ENCODE measurements at regions not wholly inside any gene's neighbourhood (a gene's known extent, or its start where the extent isn't known, plus 50 kb on each side); places are given as distances from the start of the nearest gene placed in this dataset.

DNA sequence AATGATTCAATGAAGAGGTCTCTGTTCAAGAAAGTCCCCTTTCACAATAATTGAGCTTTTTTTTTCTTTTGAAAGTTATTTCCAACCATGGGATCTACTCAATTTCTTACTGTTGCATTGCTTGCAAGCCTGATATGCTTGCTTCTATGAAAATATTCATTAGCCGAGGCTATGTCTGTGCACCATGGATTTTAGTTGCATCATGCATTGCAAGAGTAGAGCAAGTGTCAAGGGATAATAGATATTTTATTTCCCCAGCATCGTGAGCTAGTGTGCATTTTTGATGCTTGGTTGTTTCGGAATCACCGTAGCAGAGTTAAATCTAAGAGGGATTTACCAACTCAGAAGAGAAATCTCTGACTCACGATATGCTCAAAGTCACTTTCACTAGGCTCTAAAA, 222.0 kb downstream of the SH2D4B start:
- H3K27ac ChIP-seq (replicated peaks in 1 of 4): no peak overlapping the region
- no peaks in the 10 kb centered on the region for H3K27me3 ChIP-seq
- TF ChIP-seq CTCF (IDR thresholded peaks at IDR 0.05) (no peak), POLR2AphosphoS5 (IDR thresholded peaks at IDR 0.05) (no peak), EP300 (IDR thresholded peaks at IDR 0.05) (no peak), POLR2A (IDR thresholded peaks at IDR 0.05; ENCODE audit: low read depth) (no peak)
- H3K9me3 ChIP-seq: no peaks in the 10 kb centered on the region
- no peaks in the 10 kb centered on the region for H3K4me1 ChIP-seq
- no peak overlapping the region for H3K4me3 ChIP-seq
- intact Hi-C loops (cut with DNase I): no loop called here
- 79% methylated on average over 5 of the region's 5 CpGs for WGBS
- no peak for DNase-seq (ENCODE audit: extremely low spot score)
- no peaks in the 10 kb centered on the region for H3K36me3 ChIP-seq

DNA sequence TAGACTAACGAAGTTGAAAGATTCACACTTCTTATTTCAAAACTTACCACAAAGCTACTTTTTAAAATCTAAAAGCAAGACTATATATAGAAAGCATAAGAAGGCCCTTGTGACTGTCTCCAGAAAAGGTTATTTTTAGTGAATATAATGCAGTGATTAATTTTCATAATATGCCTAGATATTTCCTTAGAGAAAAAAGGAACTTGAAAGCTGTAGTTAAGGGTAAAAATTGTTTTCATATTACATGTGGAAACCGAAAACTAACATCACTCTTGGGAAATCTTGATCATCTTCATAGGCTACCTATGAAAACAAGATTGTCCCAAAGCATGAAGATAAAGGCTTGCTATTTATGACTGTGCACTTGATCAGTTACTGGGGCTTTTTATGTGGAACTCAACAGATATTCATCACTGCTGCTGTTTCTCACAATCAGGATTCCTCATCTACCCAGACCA, 223.2 kb downstream of the SH2D4B start:
- TF ChIP-seq EP300 (IDR thresholded peaks at IDR 0.05) (no peak), CTCF (IDR thresholded peaks at IDR 0.05) (no peak), POLR2AphosphoS5 (IDR thresholded peaks at IDR 0.05) (no peak), POLR2A (IDR thresholded peaks at IDR 0.05; ENCODE audit: low read depth) (no peak)
- H3K4me3 ChIP-seq: no peak overlapping the region

GRCh38 chr10:80767963-80768362, 230.3 kb downstream of the SH2D4B start:
- no peak overlapping the region for H3K27ac ChIP-seq (replicated peaks in 1 of 4)
- H3K4me1 ChIP-seq: no peaks in the 10 kb centered on the region
- intact Hi-C loops (cut with DNase I): no loop called here
- H3K9me3 ChIP-seq: no peaks in the 10 kb centered on the region
- no peaks in the 10 kb centered on the region for H3K36me3 ChIP-seq
- TF ChIP-seq EP300 (IDR thresholded peaks at IDR 0.05) (no peak), POLR2AphosphoS5 (IDR thresholded peaks at IDR 0.05) (no peak), POLR2A (IDR thresholded peaks at IDR 0.05; ENCODE audit: low read depth) (no peak), CTCF (IDR thresholded peaks at IDR 0.05) (no peak)
- no peaks in the 10 kb centered on the region for H3K27me3 ChIP-seq
- 29% methylated on average over 1 of the region's 1 CpG for WGBS
- no peak overlapping the region for H3K4me3 ChIP-seq
- DNase-seq (ENCODE audit: extremely low spot score): no peak

More for the DNA sequence above, 223.2 kb downstream of the SH2D4B start:
- intact Hi-C loops (cut with DNase I): no loop called here
- WGBS: 57% methylated on average over 2 of the region's 2 CpGs
- Histone ChIP-seq H3K27ac (replicated peaks in 1 of 4) (no peak overlapping the region), H3K4me1 (no peaks in the 10 kb centered on the region), H3K9me3 (no peaks in the 10 kb centered on the region), H3K27me3 (no peaks in the 10 kb centered on the region), H3K36me3 (no peaks in the 10 kb centered on the region)
- DNase-seq (ENCODE audit: extremely low spot score): no peak

DNA sequence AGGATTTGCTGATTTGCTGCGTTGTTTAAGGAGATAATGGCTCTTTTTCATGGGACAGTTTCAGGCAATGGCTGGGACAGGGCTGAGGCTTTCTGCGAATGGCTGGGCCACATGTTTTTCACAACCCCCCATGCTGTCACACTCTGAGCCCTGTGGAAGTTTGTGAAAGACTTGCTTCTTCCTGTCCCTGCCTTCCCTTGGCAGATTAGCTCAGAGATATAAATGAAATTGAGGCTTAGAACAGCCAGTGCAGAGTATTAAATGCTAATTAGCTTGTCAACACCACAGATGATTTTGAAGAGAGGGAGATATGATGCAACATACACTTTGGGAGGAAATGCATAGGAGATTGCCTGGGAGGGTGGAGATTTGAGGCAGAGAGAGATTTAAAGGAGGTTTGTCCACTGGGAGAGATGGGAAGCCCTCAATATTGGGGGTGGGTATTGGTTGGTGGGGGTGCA, 232.0 kb downstream of the SH2D4B start:
- no peak for DNase-seq (ENCODE audit: extremely low spot score)
- intact Hi-C loops (cut with DNase I): no loop called here
- Histone ChIP-seq H3K27me3 (no peaks in the 10 kb centered on the region), H3K9me3 (no peaks in the 10 kb centered on the region), H3K27ac (replicated peaks in 1 of 4) (no peak overlapping the region), H3K4me1 (no peaks in the 10 kb centered on the region), H3K36me3 (no peaks in the 10 kb centered on the region), H3K4me3 (no peak overlapping the region)
- 40% methylated on average over 2 of the region's 2 CpGs for WGBS
- no peak for TF ChIP-seq CTCF (IDR thresholded peaks at IDR 0.05)
- TF ChIP-seq POLR2AphosphoS5 (IDR thresholded peaks at IDR 0.05): no peak
- no peak for TF ChIP-seq POLR2A (IDR thresholded peaks at IDR 0.05; ENCODE audit: low read depth)
- TF ChIP-seq EP300 (IDR thresholded peaks at IDR 0.05): no peak

- DNase-seq (ENCODE audit: extremely low spot score): no peak
- WGBS: 79% methylated on average over 2 of the region's 2 CpGs
- Histone ChIP-seq H3K36me3 (no peaks in the 10 kb centered on the region), H3K27me3 (no peaks in the 10 kb centered on the region), H3K27ac (replicated peaks in 1 of 4) (no peak overlapping the region), H3K4me3 (no peak overlapping the region), H3K9me3 (no peaks in the 10 kb centered on the region), H3K4me1 (no peaks in the 10 kb centered on the region)
- TF ChIP-seq POLR2A (IDR thresholded peaks at IDR 0.05; ENCODE audit: low read depth) (no peak), POLR2AphosphoS5 (IDR thresholded peaks at IDR 0.05) (no peak), CTCF (IDR thresholded peaks at IDR 0.05) (no peak), EP300 (IDR thresholded peaks at IDR 0.05) (no peak)
- intact Hi-C loops (cut with DNase I): no loop called here
These were observed 232.5 kb downstream of the SH2D4B start for GRCh38 chr10:80770239-80770638.

Data from esophagus muscularis mucosa (tissue), 4 donors.